ENCODE measurements at regions not wholly inside any gene's neighbourhood (a gene's known extent, or its start where the extent isn't known, plus 50 kb on each side); places are given as distances from the start of the nearest gene placed in this dataset.
A peak's percentile ranks its signal among the peaks of the same experiment; 100 is the strongest.

- DNase-seq: no peak
Observed at GRCh38 chr2:234334756-234335155, 162.1 kb downstream of the ARL4C start.

- DNase-seq: no peak
Observed at GRCh38 chr2:234334151-234334550, 162.7 kb downstream of the ARL4C start.

- no peak for DNase-seq
Observed at GRCh38 chr2:234333168-234334130, 163.4 kb downstream of the ARL4C start.

GRCh38 chr2:234331966-234332365, 164.9 kb downstream of the ARL4C start:
- no peak for DNase-seq

- DNase-seq: no peak
Observed at GRCh38 chr2:234331566-234331965, 165.3 kb downstream of the ARL4C start.

DNA sequence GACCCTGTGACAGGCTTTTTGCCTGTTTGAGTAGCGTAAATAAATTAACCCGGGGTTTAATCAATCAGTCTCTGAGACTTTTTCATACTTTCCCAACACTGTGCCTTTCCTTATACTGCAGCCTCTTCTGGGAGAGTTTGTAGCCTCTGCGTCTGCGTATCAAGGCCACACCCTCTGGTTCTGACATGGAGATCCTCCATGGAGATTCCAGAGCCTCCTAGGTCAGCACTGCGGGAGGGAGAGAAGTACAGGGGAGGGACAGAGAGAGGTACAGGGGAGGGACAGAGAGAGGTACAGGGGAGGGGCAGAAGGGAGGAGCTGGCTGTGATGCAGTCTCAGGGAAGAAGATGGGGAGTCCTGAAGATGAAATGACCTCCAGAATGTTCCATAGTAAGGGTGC, 166.0 kb downstream of the ARL4C start:
- no peak for DNase-seq

GRCh38 chr2:234329202-234329960, 167.5 kb downstream of the ARL4C start:
- DNase-seq: no peak

- DNase-seq: no peak
Observed at GRCh38 chr2:234328444-234328990, 168.4 kb downstream of the ARL4C start.

DNA sequence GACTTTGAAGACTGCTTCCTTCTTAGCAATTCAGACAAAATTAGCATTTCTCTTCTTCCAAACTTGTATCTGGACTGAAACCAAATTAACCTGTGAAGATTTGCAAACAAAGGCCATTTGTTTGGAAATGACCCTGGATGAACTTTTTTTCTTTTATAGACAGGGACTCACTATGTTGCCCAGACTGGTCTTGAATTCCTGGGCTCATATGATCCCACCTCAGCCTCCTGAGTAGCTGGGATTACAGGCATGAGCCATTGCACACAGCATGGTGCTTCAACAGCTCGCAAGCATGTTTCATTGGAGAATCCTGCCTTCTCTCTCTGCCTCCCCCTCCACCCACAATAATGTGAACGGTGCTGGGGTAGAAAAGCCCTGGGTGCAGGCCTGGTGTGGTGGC, 170.2 kb downstream of the ARL4C start:
- DNase-seq: no peak

- DNase-seq: no peak
Observed at GRCh38 chr2:234324116-234324515, 172.8 kb downstream of the ARL4C start.

DNA sequence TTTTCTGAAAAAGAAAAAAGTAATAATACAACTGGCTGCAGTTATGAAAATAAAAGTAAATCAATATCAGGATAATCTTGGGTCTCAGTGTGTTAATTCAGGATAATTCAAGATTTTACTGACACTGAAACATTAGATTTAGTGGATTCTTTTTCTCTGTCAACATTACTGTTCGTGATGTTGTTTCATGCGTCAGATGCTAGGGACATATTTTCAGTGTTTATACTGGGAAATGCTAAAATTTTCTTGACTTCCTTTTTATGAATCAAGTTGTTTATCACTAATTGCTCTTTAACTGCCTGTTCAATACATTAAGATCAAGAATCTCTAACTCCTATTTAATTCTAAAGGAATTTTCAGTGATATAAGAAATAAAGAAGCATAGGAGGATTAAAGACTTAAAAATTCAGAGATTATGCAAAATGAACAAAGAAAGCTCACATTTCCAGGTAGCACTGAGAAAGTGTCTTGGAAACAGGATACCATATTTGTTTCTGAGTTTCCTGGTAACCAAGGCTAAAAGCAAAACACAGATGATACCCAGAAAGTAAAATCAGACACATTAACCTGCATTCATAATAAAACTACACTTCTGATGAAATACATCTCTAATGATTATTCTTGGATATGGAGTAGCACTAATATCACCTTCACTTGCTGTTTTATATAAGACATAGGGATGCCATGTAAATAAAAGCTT, 174.0 kb downstream of the ARL4C start:
- peak; percentile 58 for DNase-seq

- DNase-seq: no peak
Observed at GRCh38 chr2:234320066-234320465, 176.8 kb downstream of the ARL4C start.

DNA sequence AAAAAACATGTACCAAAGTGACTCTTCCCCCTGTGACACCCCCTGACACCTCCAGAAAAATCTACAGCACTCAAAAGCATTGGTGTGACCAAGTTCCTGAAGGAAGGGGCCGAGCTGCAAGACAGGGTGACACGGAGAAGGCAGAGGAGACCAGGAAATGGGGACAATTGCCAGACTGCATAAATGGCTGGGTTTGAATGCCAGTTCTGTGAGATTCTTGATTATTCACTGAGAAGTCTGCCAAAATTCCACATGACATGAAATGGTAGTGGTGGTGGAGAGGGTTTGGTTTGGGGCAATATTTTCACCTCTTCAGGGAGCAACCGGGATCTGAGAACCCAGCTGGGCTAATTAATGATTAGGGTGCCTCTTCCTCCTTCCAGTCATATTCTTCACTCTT, 178.5 kb downstream of the ARL4C start:
- no peak for DNase-seq

DNA sequence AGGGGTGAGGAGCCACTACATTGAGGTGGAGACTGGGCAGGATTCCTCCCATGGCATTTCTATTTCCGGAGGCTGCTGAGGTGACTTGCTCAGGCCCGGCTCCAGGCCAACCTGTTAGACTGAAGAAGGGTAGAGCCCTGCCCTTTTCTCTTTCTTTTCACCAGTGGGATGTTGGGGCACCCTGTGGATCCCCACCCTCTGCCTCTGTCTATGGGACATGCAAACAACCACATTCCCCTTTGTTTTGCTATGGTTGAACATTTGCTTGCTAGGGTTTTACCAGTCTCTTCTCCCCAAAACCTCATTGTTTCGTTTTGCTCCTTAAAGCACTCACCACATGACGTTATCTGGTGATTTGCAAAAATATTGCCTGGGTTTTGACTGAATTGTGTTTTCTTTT, 183.3 kb downstream of the ARL4C start:
- DNase-seq: peak; percentile 15

DNA sequence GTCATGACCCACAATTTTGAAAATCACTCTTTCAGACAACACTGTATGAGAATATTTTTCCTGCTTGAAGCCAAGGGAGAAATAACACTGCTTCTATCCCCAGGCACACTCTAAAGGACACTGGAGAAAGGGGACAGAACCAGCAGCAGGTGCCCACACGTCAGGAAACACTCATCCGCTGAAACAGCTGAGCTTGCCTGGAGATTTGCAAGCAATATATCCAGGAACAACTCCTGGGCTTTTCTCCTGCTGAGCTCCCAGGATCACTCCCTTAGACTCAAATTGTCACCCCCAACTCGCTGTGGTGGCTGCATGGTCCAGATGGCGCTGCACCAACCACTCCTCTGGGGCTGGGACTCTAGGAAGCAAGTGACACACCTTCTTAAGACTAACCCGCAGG, 186.7 kb downstream of the ARL4C start:
- DNase-seq: no peak

- DNase-seq: no peak
Observed at GRCh38 chr2:234309431-234309830, 187.4 kb downstream of the ARL4C start.

- DNase-seq: peak; percentile 74
Observed at GRCh38 chr2:234308813-234309195, 188.1 kb downstream of the ARL4C start.

GRCh38 chr2:234308073-234308812, 188.6 kb downstream of the ARL4C start:
- no peak for DNase-seq

GRCh38 chr2:234307322-234307961, 189.4 kb downstream of the ARL4C start:
- no peak for DNase-seq

DNA sequence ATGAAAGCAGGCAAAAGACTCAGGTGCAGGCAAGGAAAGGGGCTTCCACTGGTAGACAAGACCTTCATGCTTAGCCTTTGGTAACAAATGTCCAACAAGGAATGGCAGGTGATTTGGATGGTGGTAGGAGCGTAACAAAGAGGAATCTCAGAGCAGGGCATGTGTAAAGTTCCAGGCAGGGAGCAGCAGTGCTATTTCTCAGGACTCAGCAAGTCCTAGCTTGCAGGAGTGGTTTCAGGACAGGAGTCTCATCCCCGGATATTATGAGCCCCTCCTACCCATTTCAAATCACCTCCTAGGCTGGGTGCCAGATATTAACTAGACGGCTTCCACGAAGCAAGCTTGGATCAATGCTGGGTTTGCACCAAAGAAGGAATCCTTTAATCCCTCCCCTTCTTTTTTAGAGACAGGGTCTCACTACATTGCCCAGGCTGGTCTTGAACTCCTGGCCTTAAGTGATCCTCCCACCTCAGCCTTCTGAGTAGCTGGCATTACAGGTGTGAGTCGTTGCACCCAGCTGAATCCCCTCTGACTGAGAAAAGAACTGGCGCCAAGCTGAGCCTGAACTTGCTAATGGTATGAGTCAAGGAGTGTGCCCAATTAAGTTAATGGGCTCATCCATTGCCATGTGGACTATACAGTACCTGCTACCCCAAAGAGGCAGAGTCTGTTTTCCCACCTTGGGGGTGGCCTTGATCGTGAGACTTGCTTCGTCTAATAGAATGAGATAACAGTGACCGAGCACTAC, 190.3 kb downstream of the ARL4C start:
- no peak for DNase-seq

GRCh38 chr2:234305846-234306245, 191.0 kb downstream of the ARL4C start:
- no peak for DNase-seq

Data from CD4-positive, alpha-beta T cell treated with Interleukin-21 for 1 hour (primary cell).